Activated CD8-positive, alpha-beta memory T cell treated with anti-CD3 and anti-CD28 coated beads for 24 hours (primary cell): ENCODE measurements at regions not wholly inside any gene's neighbourhood (a gene's known extent, or its start where the extent isn't known, plus 50 kb on each side); places are given as distances from the start of the nearest gene placed in this dataset.

ENCODE experiments used
- DNase-seq: peaks from one replicate; pipeline ENCODE4 v3.0.0-alpha.2; 2020

- DNase-seq, result no peak
Observed at GRCh38 chr13:84243340-84243739, 361.1 kb upstream of the SLITRK1 start.

- DNase-seq, result no peak
Observed at GRCh38 chr13:84239032-84239431, 356.8 kb upstream of the SLITRK1 start.

- no peak for DNase-seq
Observed at GRCh38 chr13:84238381-84238780, 356.1 kb upstream of the SLITRK1 start.

- DNase-seq, result no peak
Observed at GRCh38 chr13:84237143-84237542, 354.9 kb upstream of the SLITRK1 start.

GRCh38 chr13:84234416-84234815 is 352.1 kb upstream of the SLITRK1 start:
- DNase-seq, result no peak

- no peak for DNase-seq
Observed at GRCh38 chr13:84230568-84230967, 348.3 kb upstream of the SLITRK1 start.

- no peak for DNase-seq
Observed at GRCh38 chr13:84211048-84211447, 328.8 kb upstream of the SLITRK1 start.

- DNase-seq, result no peak
Observed at GRCh38 chr13:84208246-84208910, 326.1 kb upstream of the SLITRK1 start.

- DNase-seq, result no peak
Observed at GRCh38 chr13:84207509-84207908, 325.2 kb upstream of the SLITRK1 start.

GRCh38 chr13:84200971-84201370 is 318.7 kb upstream of the SLITRK1 start:
- no peak for DNase-seq

- DNase-seq, result no peak
Observed at GRCh38 chr13:84192125-84192524, 309.9 kb upstream of the SLITRK1 start.

- DNase-seq, result no peak
Observed at GRCh38 chr13:84191139-84191538, 308.9 kb upstream of the SLITRK1 start.

GRCh38 chr13:84187626-84188025 is 305.4 kb upstream of the SLITRK1 start:
- DNase-seq, result no peak

GRCh38 chr13:84139561-84140158 is 257.4 kb upstream of the SLITRK1 start:
- DNase-seq, result no peak

GRCh38 chr13:84137292-84137691 is 255.0 kb upstream of the SLITRK1 start:
- no peak for DNase-seq

GRCh38 chr13:84136582-84136981 is 254.3 kb upstream of the SLITRK1 start:
- DNase-seq, result no peak

- no peak for DNase-seq
Observed at GRCh38 chr13:84132491-84132890, 250.2 kb upstream of the SLITRK1 start.

GRCh38 chr13:84131249-84131648 is 249.0 kb upstream of the SLITRK1 start:
- no peak for DNase-seq

GRCh38 chr13:84130495-84131114 is 248.3 kb upstream of the SLITRK1 start:
- no peak for DNase-seq

GRCh38 chr13:84129966-84130365 is 247.7 kb upstream of the SLITRK1 start:
- DNase-seq, result no peak

GRCh38 chr13:84127597-84128128 is 245.4 kb upstream of the SLITRK1 start:
- DNase-seq, result no peak

GRCh38 chr13:84126671-84127171 is 244.4 kb upstream of the SLITRK1 start:
- DNase-seq, result no peak

GRCh38 chr13:84121456-84121855 is 239.2 kb upstream of the SLITRK1 start:
- no peak for DNase-seq

GRCh38 chr13:84118839-84119409 is 236.7 kb upstream of the SLITRK1 start:
- DNase-seq, result no peak
